ENCODE measurements at regions not wholly inside any gene's neighbourhood (a gene's known extent, or its start where the extent isn't known, plus 50 kb on each side); places are given as distances from the start of the nearest gene placed in this dataset.

GRCh38 chr5:152542741-152543140 is 137.7 kb upstream of the NMUR2 start:
- no peaks in the 10 kb centered on the region for H3K79me2 ChIP-seq (ENCODE audit: insufficient read depth, low read depth)
- TF ChIP-seq CTCF (conservative IDR thresholded peaks at IDR 0.05; ENCODE audit: low read depth, low read length): no peak

DNA sequence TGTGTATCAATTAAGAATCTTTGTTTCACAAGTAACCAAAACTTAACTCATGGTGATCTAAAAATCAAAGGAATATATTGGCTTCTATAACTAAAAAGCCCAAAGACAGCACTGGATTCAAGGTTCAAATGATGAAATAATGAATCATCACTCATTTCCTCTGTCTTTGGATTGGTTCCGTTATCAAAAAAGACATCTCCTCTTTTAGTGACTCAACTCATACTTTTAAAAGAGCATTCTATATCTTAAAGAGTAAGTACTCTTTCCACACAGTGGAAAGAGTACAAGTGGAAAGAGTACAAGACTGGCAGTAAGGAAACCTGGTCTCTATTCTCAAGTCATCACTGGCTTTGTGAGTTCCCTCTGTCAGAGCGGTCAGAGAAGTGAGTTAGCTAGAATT is 141.4 kb upstream of the NMUR2 start:
- Histone ChIP-seq H2AFZ (ENCODE audit: low read depth) (no peak overlapping the region), H4K20me1 (ENCODE audit: insufficient read depth) (no peaks in the 10 kb centered on the region), H3K79me2 (ENCODE audit: insufficient read depth, low read depth) (no peaks in the 10 kb centered on the region), H3K36me3 (ENCODE audit: insufficient read depth) (no peaks in the 10 kb centered on the region), H3K4me1 (ENCODE audit: low read depth, poor library complexity, severe bottlenecking) (no peaks in the 10 kb centered on the region), H3K4me2 (no peak overlapping the region), H3K4me3 (IDR thresholded peaks at IDR 0.05; ENCODE audit: insufficient read depth, low read depth, low read length) (no peak overlapping the region), H3K27ac (no peak overlapping the region), H3K27me3 (ENCODE audit: insufficient read depth, low read depth) (no peaks in the 10 kb centered on the region), H3K9ac (no peak overlapping the region)
- TF ChIP-seq CTCF (conservative IDR thresholded peaks at IDR 0.05; ENCODE audit: low read depth, low read length): no peak

More at GRCh38 chr5:152542741-152543140, 137.7 kb upstream of the NMUR2 start:
- Histone ChIP-seq H3K27me3 (ENCODE audit: insufficient read depth, low read depth) (no peaks in the 10 kb centered on the region), H3K9ac (no peak overlapping the region), H3K4me1 (ENCODE audit: low read depth, poor library complexity, severe bottlenecking) (no peaks in the 10 kb centered on the region), H3K36me3 (ENCODE audit: insufficient read depth) (no peaks in the 10 kb centered on the region), H2AFZ (ENCODE audit: low read depth) (no peak overlapping the region), H3K27ac (no peak overlapping the region), H3K4me2 (no peak overlapping the region), H4K20me1 (ENCODE audit: insufficient read depth) (no peaks in the 10 kb centered on the region), H3K4me3 (IDR thresholded peaks at IDR 0.05; ENCODE audit: insufficient read depth, low read depth, low read length) (no peak overlapping the region)

- Histone ChIP-seq H3K27me3 (ENCODE audit: insufficient read depth, low read depth) (no peaks in the 10 kb centered on the region), H3K4me3 (IDR thresholded peaks at IDR 0.05; ENCODE audit: insufficient read depth, low read depth, low read length) (no peak overlapping the region), H3K27ac (no peak overlapping the region), H3K36me3 (ENCODE audit: insufficient read depth) (no peaks in the 10 kb centered on the region), H4K20me1 (ENCODE audit: insufficient read depth) (no peaks in the 10 kb centered on the region), H3K4me2 (no peak overlapping the region), H2AFZ (ENCODE audit: low read depth) (no peak overlapping the region), H3K9ac (no peak overlapping the region), H3K79me2 (ENCODE audit: insufficient read depth, low read depth) (no peaks in the 10 kb centered on the region), H3K4me1 (ENCODE audit: low read depth, poor library complexity, severe bottlenecking) (no peaks in the 10 kb centered on the region)
- TF ChIP-seq CTCF (conservative IDR thresholded peaks at IDR 0.05; ENCODE audit: low read depth, low read length): no peak
These were observed 142.1 kb upstream of the NMUR2 start for GRCh38 chr5:152547202-152547601.

DNA sequence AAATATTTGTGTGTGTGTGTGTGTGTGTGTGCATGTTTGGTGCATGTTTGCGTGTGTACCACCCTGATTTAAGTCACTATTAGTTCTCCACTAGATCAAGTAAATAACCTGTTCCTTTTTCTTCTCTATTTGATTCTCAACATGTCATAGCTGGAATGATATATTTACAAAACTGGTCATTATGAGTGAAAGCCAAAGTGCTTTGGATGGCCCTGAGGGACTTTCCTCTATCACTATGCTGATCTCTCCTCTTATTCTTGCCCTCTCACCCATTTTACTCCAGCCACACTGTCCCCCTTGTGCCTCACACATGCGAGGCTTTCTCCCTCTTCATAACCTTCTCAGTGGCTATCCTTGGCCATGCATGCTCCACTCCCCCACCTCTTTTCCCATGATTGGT is 144.6 kb upstream of the NMUR2 start:
- no peaks in the 10 kb centered on the region for H3K79me2 ChIP-seq (ENCODE audit: insufficient read depth, low read depth)
- H3K9ac ChIP-seq: no peak overlapping the region
- no peak overlapping the region for H3K4me3 ChIP-seq (IDR thresholded peaks at IDR 0.05; ENCODE audit: insufficient read depth, low read depth, low read length)
- no peak overlapping the region for H3K4me2 ChIP-seq
- H4K20me1 ChIP-seq (ENCODE audit: insufficient read depth): no peaks in the 10 kb centered on the region
- no peak for TF ChIP-seq CTCF (conservative IDR thresholded peaks at IDR 0.05; ENCODE audit: low read depth, low read length)
- H3K27ac ChIP-seq: no peak overlapping the region
- no peaks in the 10 kb centered on the region for H3K27me3 ChIP-seq (ENCODE audit: insufficient read depth, low read depth)
- no peaks in the 10 kb centered on the region for H3K4me1 ChIP-seq (ENCODE audit: low read depth, poor library complexity, severe bottlenecking)
- H2AFZ ChIP-seq (ENCODE audit: low read depth): no peak overlapping the region
- no peaks in the 10 kb centered on the region for H3K36me3 ChIP-seq (ENCODE audit: insufficient read depth)
